Medulla oblongata (tissue), 1 donor: ENCODE measurements at regions not wholly inside any gene's neighbourhood (a gene's known extent, or its start where the extent isn't known, plus 50 kb on each side); places are given as distances from the start of the nearest gene placed in this dataset.

Source experiments
- DNase-seq: peaks from one replicate; pipeline ENCODE4 v3.0.0-alpha.2; 2015; ENCODE audit errors: extremely low spot score

DNA sequence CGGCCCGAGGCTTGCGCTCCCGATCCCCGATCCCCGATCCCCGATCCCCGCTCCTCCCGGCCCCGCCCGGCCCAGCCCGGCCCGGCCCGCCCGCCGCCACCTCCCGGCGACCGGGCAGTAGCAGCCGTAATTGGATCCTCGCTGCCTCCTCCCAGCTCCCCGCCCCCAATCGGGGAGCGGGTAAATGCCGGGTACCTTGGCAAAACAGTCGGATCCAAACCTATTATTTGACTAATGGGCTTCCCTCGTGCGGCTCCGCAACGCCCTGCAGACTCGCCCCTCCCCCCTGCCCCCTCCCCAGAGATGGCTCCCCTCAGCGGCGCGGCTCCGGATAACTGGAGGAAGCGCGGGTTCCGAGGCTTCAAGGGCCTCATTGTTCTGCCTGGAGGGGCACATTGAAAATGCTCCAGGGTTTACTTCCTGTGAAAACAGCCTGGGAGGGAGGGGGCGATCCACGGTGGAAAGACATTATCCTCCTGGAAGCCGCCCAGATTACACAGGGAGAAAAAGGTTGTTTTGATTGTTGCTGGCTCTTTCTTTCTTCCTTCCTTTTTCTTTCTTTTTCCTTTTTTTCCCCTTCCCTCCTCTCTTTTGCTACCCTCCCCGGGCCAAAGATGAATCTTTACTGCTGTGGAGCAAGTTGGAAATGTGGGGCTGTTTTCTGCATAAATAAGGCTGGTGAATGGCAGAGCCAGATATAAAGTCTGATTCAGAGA lies 94.7 kb upstream of the ZMIZ1 start:
- peak; percentile 90 for DNase-seq

- peak; percentile 79 for DNase-seq
Observed at GRCh38 chr10:78974617-78975317, 94.0 kb upstream of the ZMIZ1 start.

- no peak for DNase-seq
Observed at GRCh38 chr10:78975926-78976325, 92.8 kb upstream of the ZMIZ1 start.

DNA sequence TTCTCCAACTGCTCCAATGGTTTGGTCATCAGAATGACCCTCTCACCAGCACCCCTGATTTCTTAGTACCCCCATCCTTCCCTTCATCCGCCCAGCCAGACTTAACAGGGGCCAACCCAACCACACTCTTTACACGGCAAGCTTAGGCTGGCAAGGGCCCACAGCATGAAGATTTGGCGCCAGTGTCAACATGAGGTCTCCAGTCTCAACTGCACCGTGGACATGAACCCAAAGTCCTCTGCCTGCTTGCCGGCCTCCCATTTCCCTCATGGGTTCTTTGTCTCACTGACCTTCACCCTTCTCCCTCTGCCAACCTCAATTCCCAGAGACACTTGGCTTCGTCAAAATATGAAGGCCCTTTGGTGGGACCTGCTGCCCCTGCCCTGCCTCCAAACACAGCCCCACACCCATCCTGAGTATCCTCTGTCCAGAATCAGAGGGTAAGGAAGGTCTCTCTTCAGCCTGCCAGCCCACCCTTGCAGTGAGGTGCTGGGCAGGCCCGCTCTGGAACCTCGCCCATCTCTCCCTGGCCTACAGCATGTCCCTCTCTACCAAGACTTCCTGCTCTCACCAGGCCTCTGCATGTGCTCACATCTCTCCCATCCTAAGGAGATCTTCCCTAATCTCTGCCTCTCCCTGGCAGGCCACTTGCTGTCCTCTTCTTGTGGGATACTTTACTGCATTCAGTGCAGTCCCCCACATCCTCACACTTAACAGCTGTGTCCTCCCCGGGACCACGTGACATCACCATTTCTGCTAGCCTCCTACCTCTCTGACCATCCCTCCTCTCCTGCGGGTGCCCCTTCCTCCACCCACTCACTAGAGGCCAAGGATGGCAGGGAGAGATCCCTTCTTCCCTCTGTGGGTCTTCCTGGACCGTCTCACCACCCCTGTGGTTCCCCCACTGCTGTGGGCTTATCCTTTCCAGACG lies 91.7 kb upstream of the ZMIZ1 start:
- no peak for DNase-seq

DNA sequence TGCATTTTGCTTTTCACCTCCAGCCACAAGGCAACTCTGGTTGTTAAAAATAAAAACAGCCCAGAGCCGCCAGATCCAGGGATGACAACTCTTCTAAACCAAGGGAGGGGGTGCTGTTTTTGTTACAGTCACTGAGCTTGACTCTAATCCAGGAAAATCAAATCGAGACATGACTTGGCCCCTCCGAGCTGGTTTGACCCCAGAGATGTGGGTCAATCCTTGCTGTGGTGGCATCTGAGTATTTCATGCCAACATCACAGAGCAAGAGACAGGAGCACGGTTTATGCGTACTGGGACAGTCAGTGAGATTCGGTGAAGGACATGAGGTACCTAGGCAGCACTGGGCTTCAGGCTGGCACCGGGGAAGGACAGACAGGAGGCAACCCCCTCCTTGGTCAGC lies 88.8 kb upstream of the ZMIZ1 start:
- DNase-seq, result no peak

DNA sequence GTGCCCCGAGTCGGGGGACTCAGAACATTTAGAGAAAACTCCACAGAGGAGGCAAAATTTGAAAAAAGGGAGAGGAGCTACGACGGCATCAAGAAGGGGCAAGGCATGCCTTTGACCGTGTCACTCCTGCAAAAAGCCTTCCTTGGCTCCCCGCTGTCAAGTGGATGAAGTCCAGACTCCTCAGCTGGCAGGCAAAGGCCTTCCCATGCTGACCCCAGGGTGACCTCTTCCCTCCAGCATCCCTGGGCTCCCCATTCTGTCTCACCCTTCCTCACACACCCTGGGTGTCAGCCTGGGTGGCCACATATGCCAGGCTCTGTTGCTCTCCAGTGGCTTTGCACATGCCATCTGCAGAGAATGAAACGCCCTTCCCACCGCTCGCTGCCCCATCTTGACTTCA lies 88.4 kb upstream of the ZMIZ1 start:
- DNase-seq, result no peak

- no peak for DNase-seq
Observed at GRCh38 chr10:78980815-78981214, 88.0 kb upstream of the ZMIZ1 start.

- no peak for DNase-seq
Observed at GRCh38 chr10:78981257-78981969, 87.4 kb upstream of the ZMIZ1 start.

DNA sequence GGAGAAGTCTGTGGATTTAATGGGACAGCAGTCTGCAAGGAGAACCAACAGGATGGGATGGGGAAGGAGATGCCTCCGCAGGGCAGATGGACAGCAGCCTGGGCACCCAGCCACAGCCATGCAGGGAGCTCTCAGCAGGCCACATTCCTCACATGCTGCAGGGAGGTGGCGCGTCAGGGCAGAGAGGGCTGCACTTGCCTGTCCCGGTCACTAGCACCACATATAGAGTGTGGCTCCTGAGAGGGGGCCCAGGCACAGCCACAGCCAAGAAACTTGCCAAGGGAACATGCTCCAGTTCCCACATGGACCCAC lies 86.8 kb upstream of the ZMIZ1 start:
- DNase-seq, result no peak

DNA sequence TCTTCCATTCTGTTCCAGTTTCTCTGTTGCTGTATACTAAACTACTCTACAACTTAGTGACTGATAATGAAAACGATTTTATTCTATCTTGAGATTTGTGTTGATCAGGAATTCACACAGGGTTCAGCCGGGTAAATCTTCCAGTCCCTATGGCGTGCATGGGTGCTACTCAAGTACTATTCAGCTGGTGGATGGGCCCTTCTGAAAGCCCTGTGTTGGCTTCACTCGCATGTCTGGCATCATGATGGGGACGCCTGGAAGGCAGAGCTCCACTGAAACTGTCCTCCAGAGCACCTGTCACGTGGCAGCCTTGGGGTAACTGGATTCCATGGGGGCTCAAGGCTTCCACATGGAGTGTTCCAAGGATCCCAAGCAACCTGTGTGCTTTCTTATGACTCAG lies 86.0 kb upstream of the ZMIZ1 start:
- no peak for DNase-seq

GRCh38 chr10:78983608-78984007 lies 85.2 kb upstream of the ZMIZ1 start:
- no peak for DNase-seq

DNA sequence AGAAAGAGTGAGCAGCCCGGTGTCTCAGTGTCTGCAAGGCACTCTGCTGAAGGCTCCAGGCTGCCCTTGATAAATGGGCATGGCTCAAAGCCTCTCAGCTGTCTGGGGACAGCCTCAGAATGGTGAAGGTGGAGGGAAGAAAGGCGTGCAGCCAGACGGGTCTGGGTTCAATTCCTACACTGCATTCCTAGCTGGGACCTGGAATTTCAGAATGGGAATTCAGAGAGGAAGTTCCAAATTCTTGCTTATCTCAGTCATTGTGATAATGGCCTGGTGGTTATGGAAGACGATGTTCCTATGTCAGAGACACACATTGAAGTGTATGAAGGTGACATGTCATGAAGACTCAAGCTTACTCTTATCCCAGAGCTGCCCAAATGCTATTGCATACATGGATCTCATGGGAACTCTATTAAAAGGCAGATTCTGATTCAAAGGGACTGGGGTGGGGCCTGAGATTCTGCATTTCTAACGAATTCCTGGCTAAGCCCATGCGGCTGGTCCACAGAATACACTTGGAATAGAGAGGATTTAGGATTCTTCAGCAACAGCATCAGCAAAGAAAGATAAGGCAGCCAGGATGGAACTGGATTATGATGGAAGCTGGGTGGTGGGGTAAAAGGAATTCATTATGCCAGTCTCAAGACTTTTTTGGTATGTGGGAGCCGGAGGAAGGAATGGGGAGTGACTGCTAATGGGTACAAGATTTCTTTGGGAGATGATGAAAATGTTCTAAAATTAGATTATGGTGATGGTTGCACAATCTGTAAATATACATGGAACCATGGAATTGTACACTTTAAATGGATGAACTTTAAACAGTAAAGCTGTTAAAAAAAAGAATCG lies 82.6 kb upstream of the ZMIZ1 start:
- DNase-seq, result no peak

- DNase-seq, result no peak
Observed at GRCh38 chr10:78991187-78991586, 77.6 kb upstream of the ZMIZ1 start.

DNA sequence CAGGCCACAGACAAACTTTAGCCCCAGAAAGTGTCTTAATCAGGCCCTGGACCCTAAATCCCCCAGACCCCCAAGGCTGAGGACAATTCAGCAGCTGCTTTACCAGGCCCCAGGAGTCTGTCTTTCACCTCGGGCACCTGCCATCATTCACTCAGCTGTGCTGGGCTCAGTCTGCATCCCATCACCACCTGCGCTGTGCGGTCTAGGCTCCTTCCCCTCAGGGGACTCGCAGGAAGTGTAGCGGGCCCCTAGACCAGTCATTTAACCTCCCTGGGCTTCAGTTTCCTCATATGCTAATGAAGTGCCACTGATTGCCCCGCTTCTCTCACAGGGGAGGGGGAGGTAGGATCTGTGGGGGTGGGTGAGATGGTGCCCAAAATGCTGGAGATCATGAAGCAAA lies 76.4 kb upstream of the ZMIZ1 start:
- no peak for DNase-seq

DNA sequence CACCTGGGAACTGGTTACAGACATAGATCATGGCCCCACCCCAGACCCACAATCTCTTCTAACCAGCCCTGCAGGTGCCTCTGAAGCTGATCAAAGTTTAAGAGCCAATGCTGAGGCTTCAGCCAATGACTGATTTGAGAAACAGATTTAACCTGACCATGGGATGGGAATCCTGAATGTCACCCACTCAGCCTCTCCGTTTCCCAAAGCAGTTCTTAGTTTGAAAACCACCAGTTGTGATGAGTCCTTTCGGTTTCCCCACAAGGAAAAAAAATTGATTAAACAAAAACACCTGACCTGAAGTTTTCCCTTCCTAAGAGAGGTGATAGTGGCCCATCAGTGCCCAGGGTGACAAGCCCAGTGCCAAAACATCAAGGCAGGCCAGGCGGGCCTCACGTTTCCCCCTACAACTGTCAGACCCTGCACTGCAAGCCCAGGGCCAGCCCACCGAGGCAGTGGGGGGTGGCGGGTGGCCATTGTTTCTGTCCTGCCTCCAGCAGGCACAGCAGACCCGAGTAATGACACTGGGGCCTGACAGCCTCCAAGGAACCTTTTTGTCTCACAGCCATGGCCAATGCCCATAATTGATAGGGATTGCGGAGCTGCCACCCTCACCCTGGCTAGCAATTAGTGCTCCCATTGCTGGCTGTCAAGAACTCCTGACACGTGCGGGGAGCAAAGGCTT lies 75.4 kb upstream of the ZMIZ1 start:
- no peak for DNase-seq

DNA sequence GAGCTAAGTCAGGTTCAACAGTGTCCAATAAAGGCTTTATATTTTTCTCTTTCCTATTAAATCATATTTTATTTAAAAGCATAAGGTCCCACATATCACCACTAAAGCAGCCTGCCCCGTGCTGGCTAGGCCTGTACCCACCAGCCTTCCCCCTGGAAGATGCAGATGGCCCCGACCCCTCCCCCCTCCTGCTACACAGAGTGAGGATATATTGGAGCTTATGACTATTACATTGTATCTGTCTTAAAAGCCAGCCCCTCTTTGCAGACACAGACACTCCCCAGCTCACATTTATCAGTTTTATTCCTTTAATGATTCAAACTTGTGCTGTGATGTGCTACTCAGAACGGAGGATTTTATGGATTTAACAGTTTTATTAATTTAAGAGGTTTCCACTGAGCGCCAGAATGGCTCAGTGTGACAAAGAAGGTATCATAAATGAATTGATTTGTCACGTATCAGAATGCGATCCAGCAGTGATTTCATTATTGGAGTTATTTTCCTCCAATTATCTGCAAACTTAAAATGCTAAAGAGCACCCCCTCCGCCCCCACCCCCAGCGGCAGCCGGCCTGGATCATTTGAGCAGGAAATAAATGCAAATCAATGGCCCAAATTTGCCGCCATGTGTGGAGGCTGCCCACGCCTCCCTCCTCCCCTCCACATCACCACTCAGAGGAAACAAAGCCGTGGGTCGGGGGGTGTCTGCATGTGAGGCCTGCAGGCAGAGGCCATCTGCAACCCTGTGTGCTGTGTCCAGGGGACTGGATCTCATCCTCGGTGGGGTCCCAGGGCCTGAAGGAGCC lies 72.6 kb upstream of the ZMIZ1 start:
- no peak for DNase-seq

DNA sequence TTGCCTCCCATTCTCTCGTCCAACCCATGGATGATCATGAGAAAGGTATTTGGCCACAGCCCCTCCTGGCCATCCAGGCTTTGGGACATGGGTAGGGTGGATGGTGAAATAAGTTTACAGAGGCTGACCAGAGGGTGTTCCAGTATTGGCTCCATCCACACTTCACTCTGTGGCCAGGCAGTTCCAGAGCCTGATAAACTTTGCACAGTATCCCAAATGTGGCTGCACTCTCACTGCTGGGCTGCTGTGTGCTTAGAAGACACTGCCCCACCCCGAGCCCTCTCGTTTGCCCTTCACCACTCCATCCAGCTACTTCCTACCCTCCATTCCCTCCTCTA lies 72.0 kb upstream of the ZMIZ1 start:
- DNase-seq, result no peak

- DNase-seq, result no peak
Observed at GRCh38 chr10:78997635-78998618, 70.8 kb upstream of the ZMIZ1 start.
